Breast epithelium (tissue), 4 donors: ENCODE measurements at regions not wholly inside any gene's neighbourhood (a gene's known extent, or its start where the extent isn't known, plus 50 kb on each side); places are given as distances from the start of the nearest gene placed in this dataset.
A peak's percentile ranks its signal among the peaks of the same experiment; 100 is the strongest.

Source experiments
- DNase-seq, 2 donors: peaks; one replicate each; pipeline ENCODE4 v3.0.0-alpha.2; 2019; ENCODE audit warnings: low spot score in 2 of 2
- H3K27ac ChIP-seq, 2 donors: fragments of 200-600 bp; sonication (generic) in 1 of 2; one replicate each; pipeline ENCODE4 v1.5.1; 2016 to 2019; ENCODE audit warnings: mild to moderate bottlenecking in 1 of 2
- H3K27me3 ChIP-seq, 2 donors: fragments of 200-600 bp; sonication (generic) in 1 of 2; one replicate each; pipeline versions ENCODE4 v1.5.1 to v1.6.0; 2017 to 2019; ENCODE audit warnings: control low read depth in 1 of 2, mild to moderate bottlenecking in 1 of 2
- H3K36me3 ChIP-seq: fragments of 200-600 bp; one replicate; pipeline ENCODE4 v1.5.1; 2019
- H3K4me1 ChIP-seq, 2 donors: fragments of 200-600 bp; sonication (generic); one replicate each; pipeline ENCODE4 v1.5.1; 2016 to 2019; ENCODE audit warnings: control low read depth in 1 of 2
- H3K4me3 ChIP-seq, 3 donors: fragments of 200-600 bp; sonication (generic); 1 replicate in 2 of 3; 2 replicates in 1 of 3; pipeline ENCODE4 v1.5.1; 2016 to 2019; ENCODE audit warnings: mild to moderate bottlenecking in 3 of 3, moderate library complexity in 2 of 3
- H3K9me3 ChIP-seq, 2 donors: fragments of 200-600 bp; sonication (generic) in 1 of 2; one replicate each; pipeline ENCODE4 v1.5.1; 2016 to 2019; ENCODE audit warnings: control low read depth in 1 of 2
- POLR2A ChIP-seq: fragments of 450-650 bp; IDR thresholded peaks from one replicate; pipeline ENCODE4 v1.6.1; 2016; ENCODE audit warnings: antibody characterized with exemption, mild to moderate bottlenecking, moderate library complexity
- POLR2AphosphoS5 ChIP-seq, 3 donors: sonication (generic); formaldehyde crosslinking; IDR thresholded peaks; one replicate each; pipeline ENCODE4 v1.6.1; 2017; ENCODE audit warnings: antibody characterized with exemption in 3 of 3
- intact Hi-C: fragments of 100-400 bp; cut with DNase I; formaldehyde crosslinking; loops from one replicate; pipeline ENCODE4 v1.15.1; 2023; ENCODE audit warnings: low total_unique reads
- TF ChIP-seq, protein P1 (sequence below), 3 donors: fragments of 450-650 bp; IDR thresholded peaks; one replicate each; pipeline ENCODE4 v1.5.1; 2016 to 2017; ENCODE audit warnings: antibody characterized with exemption in 3 of 3, mild to moderate bottlenecking in 3 of 3, moderate library complexity in 3 of 3

DNA sequence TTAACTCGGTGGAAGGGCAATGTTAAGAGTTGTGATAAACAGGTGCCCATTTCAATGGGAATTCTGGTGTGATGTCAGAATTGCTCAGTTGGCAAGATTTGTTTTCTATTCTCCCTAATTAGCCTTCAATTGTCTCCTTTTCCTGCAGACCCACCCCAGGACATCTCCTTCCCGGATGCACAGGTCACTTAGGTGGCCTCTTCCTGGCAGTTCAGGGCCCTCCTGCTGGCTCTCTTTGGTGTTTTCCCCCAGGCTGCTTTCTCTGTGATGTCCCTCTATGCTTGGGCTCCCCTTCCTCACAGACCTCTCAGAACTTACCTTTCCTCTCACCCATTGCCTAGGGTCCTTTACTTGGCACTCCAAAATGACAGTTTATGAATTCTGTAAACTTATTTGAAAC lies 126.3 kb downstream of the GPAT3 start:
- Histone ChIP-seq H3K4me1 (no peaks in the 10 kb centered on the region), H3K27ac (no peak overlapping the region), H3K4me3 (no peak overlapping the region), H3K9me3 (no peaks in the 10 kb centered on the region), H3K36me3 (no peaks in the 10 kb centered on the region), H3K27me3 (no peaks in the 10 kb centered on the region)
- TF ChIP-seq POLR2AphosphoS5 (IDR thresholded peaks at IDR 0.05) (no peak), POLR2A (no peak)
- TF ChIP-seq, protein P1, sequence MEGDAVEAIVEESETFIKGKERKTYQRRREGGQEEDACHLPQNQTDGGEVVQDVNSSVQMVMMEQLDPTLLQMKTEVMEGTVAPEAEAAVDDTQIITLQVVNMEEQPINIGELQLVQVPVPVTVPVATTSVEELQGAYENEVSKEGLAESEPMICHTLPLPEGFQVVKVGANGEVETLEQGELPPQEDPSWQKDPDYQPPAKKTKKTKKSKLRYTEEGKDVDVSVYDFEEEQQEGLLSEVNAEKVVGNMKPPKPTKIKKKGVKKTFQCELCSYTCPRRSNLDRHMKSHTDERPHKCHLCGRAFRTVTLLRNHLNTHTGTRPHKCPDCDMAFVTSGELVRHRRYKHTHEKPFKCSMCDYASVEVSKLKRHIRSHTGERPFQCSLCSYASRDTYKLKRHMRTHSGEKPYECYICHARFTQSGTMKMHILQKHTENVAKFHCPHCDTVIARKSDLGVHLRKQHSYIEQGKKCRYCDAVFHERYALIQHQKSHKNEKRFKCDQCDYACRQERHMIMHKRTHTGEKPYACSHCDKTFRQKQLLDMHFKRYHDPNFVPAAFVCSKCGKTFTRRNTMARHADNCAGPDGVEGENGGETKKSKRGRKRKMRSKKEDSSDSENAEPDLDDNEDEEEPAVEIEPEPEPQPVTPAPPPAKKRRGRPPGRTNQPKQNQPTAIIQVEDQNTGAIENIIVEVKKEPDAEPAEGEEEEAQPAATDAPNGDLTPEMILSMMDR (IDR thresholded peaks at IDR 0.05), result no peak
- DNase-seq, result no peak
- intact Hi-C loops, result no loop called here

DNA sequence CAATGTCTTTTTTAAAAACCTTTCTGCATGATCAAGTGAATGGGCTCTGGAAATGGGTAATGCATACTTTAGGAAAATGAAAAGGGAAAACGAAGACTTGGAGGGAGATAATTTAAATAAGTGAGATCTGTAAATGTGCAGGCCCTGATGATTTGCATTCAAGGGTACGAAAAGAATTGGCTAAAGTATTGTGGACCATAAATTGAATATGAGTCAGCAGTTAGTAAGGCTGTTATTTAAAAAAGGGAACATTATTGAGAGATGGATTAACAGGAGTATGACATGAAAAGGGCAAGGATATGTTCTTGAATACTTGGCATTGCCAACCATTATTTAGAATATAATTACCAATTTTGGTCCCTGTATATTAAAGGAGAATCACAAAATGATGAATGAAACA lies 125.5 kb downstream of the GPAT3 start:
- Histone ChIP-seq H3K4me3 (no peak overlapping the region), H3K4me1 (no peaks in the 10 kb centered on the region), H3K36me3 (no peaks in the 10 kb centered on the region), H3K9me3 (no peaks in the 10 kb centered on the region), H3K27ac (no peak overlapping the region), H3K27me3 (no peaks in the 10 kb centered on the region)
- intact Hi-C loops, result no loop called here
- TF ChIP-seq POLR2A (no peak), POLR2AphosphoS5 (IDR thresholded peaks at IDR 0.05) (no peak)
- TF ChIP-seq, protein P1 (IDR thresholded peaks at IDR 0.05), result no peak
- no peak for DNase-seq

DNA sequence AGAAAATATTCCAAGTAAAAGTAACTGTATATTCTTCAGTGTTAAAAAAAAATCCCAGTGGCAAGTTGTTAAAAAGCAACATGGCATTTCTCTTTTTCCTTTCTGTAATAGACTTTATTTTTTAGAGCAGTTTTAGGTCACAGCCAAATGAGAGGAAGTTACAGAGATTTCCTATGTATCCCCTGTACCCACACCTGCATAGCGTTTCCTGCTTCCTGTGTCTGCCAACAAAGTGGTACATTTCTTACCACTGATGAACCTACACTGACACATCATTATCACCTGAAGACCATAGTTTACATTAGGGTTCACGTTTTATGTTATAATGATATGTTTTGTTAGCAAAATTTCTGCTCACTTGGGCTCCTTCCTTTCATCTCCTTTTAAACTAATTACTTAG lies 124.7 kb downstream of the GPAT3 start:
- no peaks in the 10 kb centered on the region for H3K27me3 ChIP-seq
- no peak overlapping the region for H3K4me3 ChIP-seq
- TF ChIP-seq, protein P1 (IDR thresholded peaks at IDR 0.05), result no peak
- H3K27ac ChIP-seq, result no peak overlapping the region
- H3K4me1 ChIP-seq, result no peaks in the 10 kb centered on the region
- no peaks in the 10 kb centered on the region for H3K9me3 ChIP-seq
- H3K36me3 ChIP-seq, result no peaks in the 10 kb centered on the region
- intact Hi-C loops, result no loop called here
- no peak for DNase-seq

DNA sequence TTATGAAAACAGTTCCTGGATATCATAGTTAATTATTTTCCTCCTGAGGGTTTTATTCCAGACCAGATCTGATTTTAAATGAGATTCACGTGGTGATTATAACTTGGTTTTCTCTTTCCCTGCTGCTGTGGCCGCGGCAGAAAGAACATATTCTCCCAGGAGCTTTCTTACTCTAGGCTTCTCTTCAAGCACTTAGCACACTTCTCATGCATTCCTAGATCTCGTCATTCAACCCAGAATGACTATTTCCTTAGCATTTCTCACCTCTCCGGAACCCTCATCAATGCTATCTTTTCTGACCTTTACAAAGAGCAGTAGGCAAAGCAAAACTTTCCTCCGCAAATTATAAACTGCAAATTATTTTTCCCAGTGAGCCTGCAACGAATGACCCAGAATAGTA lies 122.9 kb downstream of the GPAT3 start:
- H3K36me3 ChIP-seq, result no peaks in the 10 kb centered on the region
- no peak overlapping the region for H3K4me3 ChIP-seq
- intact Hi-C loops, result no loop called here
- TF ChIP-seq, protein P1 (IDR thresholded peaks at IDR 0.05), result no peak
- TF ChIP-seq POLR2AphosphoS5 (IDR thresholded peaks at IDR 0.05) (no peak), POLR2A (no peak)
- H3K27ac ChIP-seq, result peak overlapping the region in 1 of 2 donors; percentile 1
- H3K27me3 ChIP-seq, result no peaks in the 10 kb centered on the region
- no peaks in the 10 kb centered on the region for H3K9me3 ChIP-seq
- no peaks in the 10 kb centered on the region for H3K4me1 ChIP-seq
- no peak for DNase-seq

DNA sequence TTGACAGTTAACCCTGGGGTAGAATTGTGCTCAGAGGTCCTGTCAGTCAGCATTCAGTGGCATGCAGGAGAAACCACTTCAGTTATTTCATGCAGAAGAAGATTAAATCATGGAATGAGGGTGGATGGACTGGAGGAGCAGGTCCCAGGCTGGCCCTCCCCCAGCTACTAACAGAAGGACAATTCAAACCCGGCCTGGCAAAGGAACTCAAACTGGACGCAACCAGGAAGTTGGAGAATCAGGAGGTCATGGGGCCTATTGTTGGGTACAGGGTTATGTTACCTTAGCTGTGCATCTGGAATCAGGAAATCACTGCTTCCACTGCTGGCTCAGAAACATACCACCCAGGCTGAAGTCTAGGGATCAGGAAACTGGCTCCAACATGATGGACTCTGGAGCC lies 121.4 kb downstream of the GPAT3 start:
- Histone ChIP-seq H3K27me3 (no peaks in the 10 kb centered on the region), H3K9me3 (no peaks in the 10 kb centered on the region), H3K4me1 (no peaks in the 10 kb centered on the region), H3K36me3 (no peaks in the 10 kb centered on the region), H3K27ac (peak overlapping the region; percentile 9 to 52), H3K4me3 (no peak overlapping the region)
- intact Hi-C loops, result no loop called here
- peak in 1 of 2 donors; percentile 62 for DNase-seq
- TF ChIP-seq POLR2AphosphoS5 (IDR thresholded peaks at IDR 0.05) (no peak), POLR2A (no peak)
